OCI-LY1 (cell line): ENCODE measurements at regions not wholly inside any gene's neighbourhood (a gene's known extent, or its start where the extent isn't known, plus 50 kb on each side); places are given as distances from the start of the nearest gene placed in this dataset.

Experiments
- EZH2 ChIP-seq: fragments of 200-600 bp; sonication (generic), shearing (Covaris generic); IDR thresholded peaks from 2 replicates; pipeline ENCODE4 v1.8.0; 2017; ENCODE audit warnings: borderline replicate concordance, mixed run types, mild to moderate bottlenecking, antibody characterized with exemption, low read length, moderate library complexity, mixed read lengths
- TF ChIP-seq, protein P1 (sequence below): fragments of 200-600 bp; sonication (generic), shearing (Covaris generic); IDR thresholded peaks from 2 replicates; pipeline ENCODE4 v1.5.1; 2017; ENCODE audit warnings: mild to moderate bottlenecking, antibody characterized with exemption, low read length, moderate library complexity, mixed read lengths

DNA sequence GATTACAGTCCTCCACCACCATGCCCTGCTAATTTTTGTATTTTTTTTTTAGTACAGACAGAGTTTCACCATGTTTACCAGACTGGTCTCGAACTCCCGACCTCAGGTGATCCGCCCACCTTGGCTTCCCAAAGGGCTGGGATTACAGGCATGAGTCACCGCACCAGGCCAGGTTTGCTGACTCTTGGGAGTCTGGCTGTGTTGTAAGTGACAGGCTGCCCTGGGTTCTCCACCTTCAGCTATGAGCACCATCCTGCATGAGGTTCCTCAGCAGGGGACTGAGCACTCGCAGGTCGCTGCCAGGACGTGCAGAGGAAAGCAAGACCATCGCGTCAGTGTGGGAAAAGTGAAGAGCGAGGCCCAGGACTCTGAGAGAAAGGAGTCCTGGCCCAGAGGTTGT is 112.6 kb upstream of the NDUFV2 start:
- no peak for TF ChIP-seq EZH2
- TF ChIP-seq, protein P1, sequence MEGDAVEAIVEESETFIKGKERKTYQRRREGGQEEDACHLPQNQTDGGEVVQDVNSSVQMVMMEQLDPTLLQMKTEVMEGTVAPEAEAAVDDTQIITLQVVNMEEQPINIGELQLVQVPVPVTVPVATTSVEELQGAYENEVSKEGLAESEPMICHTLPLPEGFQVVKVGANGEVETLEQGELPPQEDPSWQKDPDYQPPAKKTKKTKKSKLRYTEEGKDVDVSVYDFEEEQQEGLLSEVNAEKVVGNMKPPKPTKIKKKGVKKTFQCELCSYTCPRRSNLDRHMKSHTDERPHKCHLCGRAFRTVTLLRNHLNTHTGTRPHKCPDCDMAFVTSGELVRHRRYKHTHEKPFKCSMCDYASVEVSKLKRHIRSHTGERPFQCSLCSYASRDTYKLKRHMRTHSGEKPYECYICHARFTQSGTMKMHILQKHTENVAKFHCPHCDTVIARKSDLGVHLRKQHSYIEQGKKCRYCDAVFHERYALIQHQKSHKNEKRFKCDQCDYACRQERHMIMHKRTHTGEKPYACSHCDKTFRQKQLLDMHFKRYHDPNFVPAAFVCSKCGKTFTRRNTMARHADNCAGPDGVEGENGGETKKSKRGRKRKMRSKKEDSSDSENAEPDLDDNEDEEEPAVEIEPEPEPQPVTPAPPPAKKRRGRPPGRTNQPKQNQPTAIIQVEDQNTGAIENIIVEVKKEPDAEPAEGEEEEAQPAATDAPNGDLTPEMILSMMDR: no peak
